Testis (tissue), 2 donors: ENCODE measurements at regions not wholly inside any gene's neighbourhood (a gene's known extent, or its start where the extent isn't known, plus 50 kb on each side); places are given as distances from the start of the nearest gene placed in this dataset.
"Not testable (repeated sequence)": the region's sequence is repeated elsewhere in the genome, so short reads cannot be mapped to it uniquely, and the experiment has no call there.

Experiments
- POLR2A ChIP-seq: fragments of 450-650 bp; IDR thresholded peaks from one replicate; pipeline ENCODE4 v1.6.1; 2017; ENCODE audit warnings: antibody characterized with exemption, mild to moderate bottlenecking, moderate library complexity
- TF ChIP-seq, protein P1 (sequence below), 3 experiments: fragments of 450-650 bp in 2 of 3; fragments of 200-600 bp in 1 of 3; sonication (generic) in 1 of 3; IDR thresholded peaks; one replicate each; pipeline ENCODE4 v1.5.1; 2016 to 2019; ENCODE audit warnings: antibody characterized with exemption in 3 of 3, mild to moderate bottlenecking in 2 of 3, moderate library complexity in 1 of 3

DNA sequence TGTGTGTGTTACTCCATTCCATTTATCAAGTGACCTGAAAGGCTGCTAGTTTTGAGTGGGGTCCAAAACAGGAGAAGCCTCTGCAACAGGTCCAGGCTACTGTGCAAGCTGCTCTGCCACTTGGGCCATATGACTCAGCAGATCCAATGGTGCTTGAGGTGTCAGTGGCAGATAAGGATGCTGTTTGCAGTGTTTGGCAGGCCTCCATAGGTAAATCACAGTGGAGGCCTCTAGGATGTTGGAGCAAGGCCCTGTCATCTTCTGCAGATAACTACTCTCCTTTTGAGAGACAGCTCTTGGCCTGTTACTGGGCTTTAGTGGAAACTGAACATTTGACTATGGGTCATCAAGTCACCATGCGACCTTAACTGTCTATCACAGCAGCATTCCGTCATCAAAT is 52.3 kb upstream of the SMARCAD1 start:
- TF ChIP-seq, protein P1, sequence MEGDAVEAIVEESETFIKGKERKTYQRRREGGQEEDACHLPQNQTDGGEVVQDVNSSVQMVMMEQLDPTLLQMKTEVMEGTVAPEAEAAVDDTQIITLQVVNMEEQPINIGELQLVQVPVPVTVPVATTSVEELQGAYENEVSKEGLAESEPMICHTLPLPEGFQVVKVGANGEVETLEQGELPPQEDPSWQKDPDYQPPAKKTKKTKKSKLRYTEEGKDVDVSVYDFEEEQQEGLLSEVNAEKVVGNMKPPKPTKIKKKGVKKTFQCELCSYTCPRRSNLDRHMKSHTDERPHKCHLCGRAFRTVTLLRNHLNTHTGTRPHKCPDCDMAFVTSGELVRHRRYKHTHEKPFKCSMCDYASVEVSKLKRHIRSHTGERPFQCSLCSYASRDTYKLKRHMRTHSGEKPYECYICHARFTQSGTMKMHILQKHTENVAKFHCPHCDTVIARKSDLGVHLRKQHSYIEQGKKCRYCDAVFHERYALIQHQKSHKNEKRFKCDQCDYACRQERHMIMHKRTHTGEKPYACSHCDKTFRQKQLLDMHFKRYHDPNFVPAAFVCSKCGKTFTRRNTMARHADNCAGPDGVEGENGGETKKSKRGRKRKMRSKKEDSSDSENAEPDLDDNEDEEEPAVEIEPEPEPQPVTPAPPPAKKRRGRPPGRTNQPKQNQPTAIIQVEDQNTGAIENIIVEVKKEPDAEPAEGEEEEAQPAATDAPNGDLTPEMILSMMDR (IDR thresholded peaks at IDR 0.05) = not testable (repeated sequence)
- TF ChIP-seq POLR2A = not testable (repeated sequence)
